Fibroblast of lung (primary cell): ENCODE measurements at regions not wholly inside any gene's neighbourhood (a gene's known extent, or its start where the extent isn't known, plus 50 kb on each side); places are given as distances from the start of the nearest gene placed in this dataset.

Experiments
- DNase-seq, 2 donors: peaks; one replicate each; pipeline versions ENCODE4 v3.0.0 to v3.0.0-alpha.2; 2010; ENCODE audit warnings: low read depth in 2 of 2
- H2AFZ ChIP-seq: 2 replicates; pipeline ENCODE4 v1.5.1; 2012; ENCODE audit warnings: low read length, control low read depth, inconsistent platforms
- H3K27ac ChIP-seq: 2 replicates; pipeline ENCODE4 v1.5.1; 2011; ENCODE audit warnings: low read length, control low read depth; ENCODE audit not compliant: insufficient read depth
- H3K27me3 ChIP-seq: 2 replicates; pipeline ENCODE4 v1.5.1; 2011; ENCODE audit warnings: mild to moderate bottlenecking, low read length; ENCODE audit not compliant: control insufficient read depth, insufficient read depth
- H3K36me3 ChIP-seq: 2 replicates; pipeline ENCODE4 v1.5.1; 2011; ENCODE audit warnings: low read length; ENCODE audit not compliant: control insufficient read depth, insufficient read depth
- H3K4me1 ChIP-seq: 2 replicates; pipeline ENCODE4 v1.5.1; 2011; ENCODE audit warnings: low read length; ENCODE audit not compliant: control insufficient read depth, insufficient read depth; ENCODE audit errors: extremely low read depth
- H3K4me2 ChIP-seq: 2 replicates; pipeline ENCODE4 v1.5.1; 2011; ENCODE audit warnings: low read length, control low read depth; ENCODE audit not compliant: insufficient read depth; ENCODE audit errors: extremely low read depth
- H3K4me3 ChIP-seq, 4 experiments: fragments of 200-600 bp in 1 of 4; sonication (generic) in 1 of 4; replicated peaks in 1 of 4; 2 replicates each; pipeline ENCODE4 v1.5.1; 2011 to 2016; ENCODE audit warnings: low read length in 4 of 4, low read depth in 3 of 4, mild to moderate bottlenecking in 3 of 4, control low read depth in 2 of 4, inconsistent platforms in 1 of 4, mixed read lengths in 1 of 4; ENCODE audit not compliant: insufficient read depth in 1 of 4; ENCODE audit errors: control extremely low read depth in 1 of 4
- H3K79me2 ChIP-seq: 2 replicates; pipeline ENCODE4 v1.5.1; 2012; ENCODE audit warnings: mild to moderate bottlenecking, low read length, inconsistent platforms; ENCODE audit not compliant: control insufficient read depth, insufficient read depth
- H3K9ac ChIP-seq: 2 replicates; pipeline ENCODE4 v1.5.1; 2011; ENCODE audit warnings: mild to moderate bottlenecking, low read length, control low read depth; ENCODE audit not compliant: insufficient read depth
- H3K9me3 ChIP-seq: 2 replicates; pipeline ENCODE4 v1.5.1; 2012; ENCODE audit warnings: low read depth, low read length; ENCODE audit not compliant: control insufficient read depth, insufficient read depth
- H4K20me1 ChIP-seq: 2 replicates; pipeline ENCODE4 v1.5.1; 2011; ENCODE audit warnings: low read length; ENCODE audit not compliant: control insufficient read depth, insufficient read depth; ENCODE audit errors: extremely low read depth
- EZH2 ChIP-seq: IDR thresholded peaks from 2 replicates; pipeline ENCODE4 v1.5.1; 2012; ENCODE audit warnings: low read length, control low read depth, mild to moderate bottlenecking; ENCODE audit errors: missing control alignments
- TF ChIP-seq, protein P1 (sequence below), 2 donors: IDR thresholded peaks in 1 of 2; conservative IDR thresholded peaks in 1 of 2; 1 replicate in 1 of 2; 2 replicates in 1 of 2; pipeline ENCODE4 v1.5.1; 2011 to 2012; ENCODE audit warnings: low read length in 2 of 2, control low read depth in 1 of 2, inconsistent platforms in 1 of 2, low read depth in 1 of 2, mild to moderate bottlenecking in 1 of 2

- no peaks in the 10 kb centered on the region for H3K79me2 ChIP-seq
- H3K36me3 ChIP-seq, result no peaks in the 10 kb centered on the region
- H4K20me1 ChIP-seq, result no peaks in the 10 kb centered on the region
- no peak overlapping the region for H3K27ac ChIP-seq
- DNase-seq, result peak; percentile 73 to 74
- no peaks in the 10 kb centered on the region for H3K27me3 ChIP-seq
- H3K4me3 ChIP-seq, result no peak overlapping the region
- H2AFZ ChIP-seq, result no peak overlapping the region
- TF ChIP-seq, protein P1, sequence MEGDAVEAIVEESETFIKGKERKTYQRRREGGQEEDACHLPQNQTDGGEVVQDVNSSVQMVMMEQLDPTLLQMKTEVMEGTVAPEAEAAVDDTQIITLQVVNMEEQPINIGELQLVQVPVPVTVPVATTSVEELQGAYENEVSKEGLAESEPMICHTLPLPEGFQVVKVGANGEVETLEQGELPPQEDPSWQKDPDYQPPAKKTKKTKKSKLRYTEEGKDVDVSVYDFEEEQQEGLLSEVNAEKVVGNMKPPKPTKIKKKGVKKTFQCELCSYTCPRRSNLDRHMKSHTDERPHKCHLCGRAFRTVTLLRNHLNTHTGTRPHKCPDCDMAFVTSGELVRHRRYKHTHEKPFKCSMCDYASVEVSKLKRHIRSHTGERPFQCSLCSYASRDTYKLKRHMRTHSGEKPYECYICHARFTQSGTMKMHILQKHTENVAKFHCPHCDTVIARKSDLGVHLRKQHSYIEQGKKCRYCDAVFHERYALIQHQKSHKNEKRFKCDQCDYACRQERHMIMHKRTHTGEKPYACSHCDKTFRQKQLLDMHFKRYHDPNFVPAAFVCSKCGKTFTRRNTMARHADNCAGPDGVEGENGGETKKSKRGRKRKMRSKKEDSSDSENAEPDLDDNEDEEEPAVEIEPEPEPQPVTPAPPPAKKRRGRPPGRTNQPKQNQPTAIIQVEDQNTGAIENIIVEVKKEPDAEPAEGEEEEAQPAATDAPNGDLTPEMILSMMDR (conservative IDR thresholded peaks at IDR 0.05 in 1 of 2, IDR thresholded peaks at IDR 0.05 in 1 of 2; ENCODE audit: low read depth in 1 of 2, low read length in 2 of 2), result no peak
- TF ChIP-seq EZH2, result no peak
- H3K9ac ChIP-seq, result no peak overlapping the region
- H3K4me2 ChIP-seq, result peak overlapping the region; percentile 49
- peaks cover 22% of the 10 kb centered on the region for H3K4me1 ChIP-seq
- no peaks in the 10 kb centered on the region for H3K9me3 ChIP-seq
Measured at GRCh38 chr5:67289763-67290521, 93.3 kb upstream of the CD180 start.

DNA sequence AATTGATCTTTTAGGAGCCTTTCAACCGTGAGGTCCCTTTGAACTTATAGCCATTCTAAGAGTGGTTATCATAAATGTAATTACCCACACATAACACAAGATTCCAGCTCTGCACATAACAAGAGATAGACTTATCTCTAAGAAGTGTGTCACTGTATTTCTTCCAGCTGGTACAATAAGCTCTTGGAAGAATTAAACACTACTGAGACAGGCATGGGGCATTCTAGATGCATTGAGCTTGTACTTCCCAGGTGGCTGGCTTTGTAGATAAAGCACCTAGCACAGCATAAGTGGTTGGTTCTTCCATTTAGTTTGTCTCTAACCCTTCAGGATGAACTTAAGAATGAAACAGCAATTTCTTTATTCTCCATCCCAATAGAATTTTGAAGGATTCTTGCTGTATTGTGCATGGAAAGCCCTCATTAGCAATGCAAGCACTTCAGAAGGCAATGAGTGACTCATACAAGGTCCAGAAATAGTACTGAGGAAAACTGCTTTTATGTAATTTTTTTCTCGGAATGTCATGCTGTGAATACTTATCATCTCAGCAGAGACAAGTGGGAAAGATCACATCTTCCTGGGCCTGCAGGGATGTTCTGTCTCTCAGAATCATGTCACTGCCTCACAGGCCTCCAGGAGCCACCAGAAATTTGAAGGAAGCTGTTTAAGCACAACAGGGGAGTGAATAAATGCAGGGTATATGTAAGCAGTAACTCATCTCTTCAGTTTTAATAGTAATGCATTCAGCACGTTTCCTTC lies 91.1 kb upstream of the CD180 start:
- Histone ChIP-seq H3K4me2 (no peak overlapping the region), H3K9me3 (no peaks in the 10 kb centered on the region), H3K27ac (no peak overlapping the region), H4K20me1 (no peaks in the 10 kb centered on the region), H2AFZ (no peak overlapping the region), H3K79me2 (no peaks in the 10 kb centered on the region), H3K4me3 (no peak overlapping the region), H3K9ac (no peak overlapping the region), H3K36me3 (no peaks in the 10 kb centered on the region), H3K27me3 (no peaks in the 10 kb centered on the region), H3K4me1 (peaks cover 22% of the 10 kb centered on the region)
- no peak for TF ChIP-seq EZH2
- TF ChIP-seq, protein P1 (conservative IDR thresholded peaks at IDR 0.05 in 1 of 2, IDR thresholded peaks at IDR 0.05 in 1 of 2; ENCODE audit: low read depth in 1 of 2, low read length in 2 of 2), result no peak
- peak; percentile 75 to 89 for DNase-seq

- no peaks in the 10 kb centered on the region for H3K9me3 ChIP-seq
- no peak overlapping the region for H3K4me2 ChIP-seq
- no peaks in the 10 kb centered on the region for H3K36me3 ChIP-seq
- no peaks in the 10 kb centered on the region for H4K20me1 ChIP-seq
- no peak overlapping the region for H2AFZ ChIP-seq
- no peak overlapping the region for H3K27ac ChIP-seq
- H3K79me2 ChIP-seq, result no peaks in the 10 kb centered on the region
- H3K4me1 ChIP-seq, result peaks cover 18% of the 10 kb centered on the region
- H3K27me3 ChIP-seq, result no peaks in the 10 kb centered on the region
- DNase-seq, result no peak
- H3K9ac ChIP-seq, result no peak overlapping the region
- H3K4me3 ChIP-seq, result no peak overlapping the region
- TF ChIP-seq EZH2, result no peak
- TF ChIP-seq, protein P1 (conservative IDR thresholded peaks at IDR 0.05 in 1 of 2, IDR thresholded peaks at IDR 0.05 in 1 of 2; ENCODE audit: low read depth in 1 of 2, low read length in 2 of 2), result no peak
Measured at GRCh38 chr5:67286006-67286405, 89.4 kb upstream of the CD180 start.
